Stomach (tissue), 4 donors: ENCODE measurements at regions not wholly inside any gene's neighbourhood (a gene's known extent, or its start where the extent isn't known, plus 50 kb on each side); places are given as distances from the start of the nearest gene placed in this dataset.

Source experiments
- CTCF ChIP-seq, 7 experiments: fragments of 450-650 bp in 4 of 7; fragments of 200-600 bp in 3 of 7; sonication (generic) in 3 of 7; IDR thresholded peaks; one replicate each; pipeline ENCODE4 v1.5.1; 2016 to 2019; ENCODE audit warnings: antibody characterized with exemption in 7 of 7, control low read depth in 2 of 7, mild to moderate bottlenecking in 1 of 7
- POLR2AphosphoS5 ChIP-seq, 3 donors: sonication (generic); formaldehyde crosslinking; IDR thresholded peaks; one replicate each; pipeline ENCODE4 v1.6.1; 2016; ENCODE audit warnings: antibody characterized with exemption in 3 of 3

- no peak for TF ChIP-seq CTCF (IDR thresholded peaks at IDR 0.05)
- no peak for TF ChIP-seq POLR2AphosphoS5 (IDR thresholded peaks at IDR 0.05)
Observed at GRCh38 chr1:191142748-191143147, 665.1 kb upstream of the BRINP3 start.
